ENCODE measurements at regions not wholly inside any gene's neighbourhood (a gene's known extent, or its start where the extent isn't known, plus 50 kb on each side); places are given as distances from the start of the nearest gene placed in this dataset.
"Not testable (repeated sequence)": the region's sequence is repeated elsewhere in the genome, so short reads cannot be mapped to it uniquely, and the experiment has no call there.

- DNase-seq (ENCODE audit: low read depth, low spot score) = no peak
These were observed 82.6 kb upstream of the BMP5 start for GRCh38 chr6:55957961-55958422.

GRCh38 chr6:55955684-55956083 lies 80.3 kb upstream of the BMP5 start:
- peak; percentile 12 for DNase-seq (ENCODE audit: low read depth, low spot score)

DNA sequence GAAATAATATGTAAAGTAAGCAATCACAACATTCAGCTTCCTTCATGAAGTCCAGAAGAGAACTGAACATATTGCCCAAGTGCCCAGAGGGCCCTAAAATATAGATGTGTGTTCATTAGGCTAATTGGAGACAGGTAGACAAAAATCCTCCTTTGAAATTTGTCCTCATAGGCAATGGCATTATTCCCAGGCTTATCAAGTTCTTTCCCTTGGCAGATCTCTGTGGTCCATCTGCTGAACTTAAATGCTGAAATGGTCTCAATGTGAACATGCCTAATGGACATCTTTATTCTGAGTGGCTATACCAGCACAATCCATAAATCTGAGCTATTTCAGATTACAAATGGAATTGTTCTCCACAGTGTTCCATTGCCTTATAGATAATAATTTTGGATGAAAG lies 79.0 kb upstream of the BMP5 start:
- no peak for DNase-seq (ENCODE audit: low read depth, low spot score)

- DNase-seq (ENCODE audit: low read depth, low spot score) = no peak
These were observed 77.9 kb upstream of the BMP5 start for GRCh38 chr6:55953335-55953734.

DNA sequence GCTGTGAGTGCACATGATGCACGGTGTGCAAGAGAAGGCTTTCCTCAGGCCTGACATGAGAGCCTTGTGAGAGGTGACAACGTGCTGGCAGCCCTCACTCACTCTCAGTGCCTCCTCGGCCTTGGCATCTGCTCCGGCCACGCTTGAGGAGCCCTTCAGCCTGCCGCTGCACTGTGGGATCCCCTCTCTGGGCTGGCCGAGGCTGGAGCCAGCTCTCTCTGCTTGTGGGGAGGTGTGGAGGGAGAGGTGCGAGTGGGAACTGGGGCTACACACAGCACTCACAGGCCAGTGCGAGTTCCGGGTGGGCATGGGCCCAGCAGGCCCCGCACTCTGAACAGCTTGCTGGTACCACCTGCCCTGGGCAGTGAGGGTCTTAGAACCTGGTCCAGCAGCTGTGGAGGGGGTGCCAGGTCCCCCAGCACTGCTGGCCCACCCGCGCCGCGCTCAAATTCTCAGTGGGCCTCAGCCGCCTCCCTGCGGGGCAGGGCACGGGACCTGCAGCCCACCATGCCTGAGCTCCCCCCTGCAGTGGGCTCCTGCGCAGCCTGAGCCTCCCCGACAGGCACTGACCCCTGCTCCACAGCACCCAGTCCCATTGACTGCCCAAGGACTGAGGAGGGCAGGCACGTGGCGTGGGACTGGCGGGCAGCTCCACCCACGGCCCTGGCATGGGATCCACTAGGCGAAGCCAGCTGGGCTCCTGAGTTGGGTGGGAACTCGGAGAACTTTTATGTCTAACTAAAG lies 74.9 kb upstream of the BMP5 start:
- no peak for DNase-seq (ENCODE audit: low read depth, low spot score)

GRCh38 chr6:55943329-55943728 lies 67.9 kb upstream of the BMP5 start:
- DNase-seq (ENCODE audit: low read depth, low spot score) = no peak

DNA sequence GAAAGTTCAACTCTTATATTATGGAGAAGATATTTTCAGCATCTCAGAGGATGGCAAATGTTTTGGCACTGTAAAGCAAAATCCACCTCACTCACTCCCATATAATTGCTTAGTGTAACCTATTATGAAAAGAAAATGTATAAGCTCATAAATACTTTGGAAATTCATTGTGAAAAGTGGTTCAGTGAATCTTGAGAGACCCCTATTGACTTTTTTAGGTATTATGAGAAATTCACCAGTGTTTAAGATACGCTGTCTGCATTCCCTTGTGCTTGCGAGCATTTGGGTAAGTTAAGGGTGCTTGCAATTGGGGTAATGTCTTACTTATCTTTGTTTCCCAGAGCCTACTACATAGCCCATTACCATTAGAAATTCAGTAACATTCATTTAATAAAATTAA lies 66.3 kb upstream of the BMP5 start:
- no peak for DNase-seq (ENCODE audit: low read depth, low spot score)

- no peak for DNase-seq (ENCODE audit: low read depth, low spot score)
These were observed 62.7 kb upstream of the BMP5 start for GRCh38 chr6:55937951-55938690.

GRCh38 chr6:55937261-55937947 lies 62.0 kb upstream of the BMP5 start:
- no peak for DNase-seq (ENCODE audit: low read depth, low spot score)

DNA sequence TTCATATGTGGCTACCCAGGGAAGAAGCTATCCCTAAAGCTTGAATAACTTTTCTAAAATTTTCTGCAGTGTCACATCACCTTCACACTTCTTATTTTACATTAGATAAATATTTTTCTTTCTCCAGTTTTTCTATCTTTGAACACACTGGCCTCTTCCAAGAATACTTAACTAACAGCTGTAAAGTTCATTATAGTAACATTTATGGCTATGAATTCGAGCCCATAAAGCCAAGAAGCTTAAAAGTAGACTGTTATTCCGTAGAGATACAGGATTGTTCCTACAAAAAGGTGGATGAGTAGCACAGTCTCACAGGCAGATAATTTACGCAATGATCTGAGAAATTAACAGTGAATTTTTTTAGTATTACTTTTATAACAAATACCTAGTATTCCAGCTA lies 55.7 kb upstream of the BMP5 start:
- DNase-seq (ENCODE audit: low read depth, low spot score) = no peak

DNA sequence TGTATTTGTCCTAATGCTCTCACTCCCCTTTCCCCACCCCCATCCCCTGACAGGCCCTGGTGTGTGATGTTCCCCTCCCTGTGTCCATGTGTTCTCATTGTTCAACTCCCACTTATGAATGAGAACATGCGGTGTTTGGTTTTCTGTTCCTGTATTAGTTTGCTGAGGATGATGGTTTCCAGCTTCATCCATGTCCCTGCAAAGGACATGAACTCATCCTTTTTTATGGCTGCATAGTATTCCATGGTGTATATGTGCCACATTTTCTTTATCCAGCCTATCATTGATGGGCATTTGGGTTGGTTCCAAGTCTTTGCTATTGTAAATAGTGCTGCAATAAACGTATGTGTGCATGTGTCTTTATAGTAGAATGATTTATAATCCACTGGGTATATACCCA lies 52.3 kb upstream of the BMP5 start:
- DNase-seq (ENCODE audit: low read depth, low spot score) = not testable (repeated sequence)

DNA sequence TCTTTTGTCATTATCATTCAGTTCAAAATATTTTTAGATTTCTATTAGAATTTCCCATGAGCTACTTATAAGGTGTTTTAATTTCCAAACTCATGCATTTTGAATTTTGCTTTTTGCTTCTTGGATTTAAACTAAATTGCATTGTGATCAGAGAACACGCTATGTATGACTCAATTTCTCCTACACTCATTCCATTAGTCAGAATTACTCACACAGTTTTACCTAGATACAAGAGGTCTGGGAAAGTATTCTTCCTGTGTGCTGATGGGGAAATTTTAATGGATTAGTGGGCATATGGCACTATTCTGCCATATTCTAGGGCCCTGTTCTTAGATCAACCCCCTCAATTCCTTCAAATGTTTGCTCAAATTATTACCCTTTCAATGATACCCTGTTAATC lies 49.9 kb upstream of the BMP5 start:
- no peak for DNase-seq (ENCODE audit: low read depth, low spot score)
